NCI-H460 (cell line): ENCODE measurements at regions not wholly inside any gene's neighbourhood (a gene's known extent, or its start where the extent isn't known, plus 50 kb on each side); places are given as distances from the start of the nearest gene placed in this dataset.

Experiments used
- DNase-seq: peaks from one replicate; pipeline ENCODE4 v3.0.0-alpha.2; 2016; ENCODE audit warnings: low read depth; ENCODE audit errors: extremely low read depth

DNA sequence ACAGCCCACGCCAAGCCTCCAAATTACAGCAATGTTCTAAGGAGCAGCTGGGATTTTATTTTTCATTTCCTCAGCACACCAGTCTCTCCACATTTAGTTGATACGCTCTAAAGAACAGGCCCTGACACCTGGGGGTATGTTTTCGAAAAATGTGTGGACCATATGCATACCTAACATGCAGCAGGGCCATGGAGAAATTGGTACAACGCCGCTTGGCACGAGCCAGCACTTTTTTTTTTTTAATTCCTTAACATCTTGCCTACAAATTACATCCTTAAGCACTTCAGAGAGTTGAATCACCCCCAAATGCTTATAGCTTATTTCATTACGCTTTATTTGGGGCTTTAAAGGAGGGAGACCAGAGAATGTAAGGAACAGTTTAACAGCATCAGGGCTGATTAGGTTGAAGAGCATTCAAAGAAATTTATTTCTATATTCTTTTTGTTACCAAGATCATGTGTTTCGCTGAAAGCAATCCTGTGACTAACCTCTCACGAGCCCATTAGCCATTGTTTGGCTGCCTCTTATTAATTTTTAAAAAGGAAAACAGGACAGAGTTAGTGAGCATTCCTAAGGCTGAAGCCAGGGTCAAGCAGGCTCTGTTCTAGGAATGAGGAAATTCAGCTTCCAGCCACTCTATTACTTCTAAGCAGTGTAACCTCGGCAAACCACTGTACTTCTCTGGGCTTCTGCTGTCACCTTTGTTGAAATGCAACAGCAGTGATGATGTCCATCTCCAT is 173.8 kb downstream of the ACTL7B start:
- DNase-seq = no peak

DNA sequence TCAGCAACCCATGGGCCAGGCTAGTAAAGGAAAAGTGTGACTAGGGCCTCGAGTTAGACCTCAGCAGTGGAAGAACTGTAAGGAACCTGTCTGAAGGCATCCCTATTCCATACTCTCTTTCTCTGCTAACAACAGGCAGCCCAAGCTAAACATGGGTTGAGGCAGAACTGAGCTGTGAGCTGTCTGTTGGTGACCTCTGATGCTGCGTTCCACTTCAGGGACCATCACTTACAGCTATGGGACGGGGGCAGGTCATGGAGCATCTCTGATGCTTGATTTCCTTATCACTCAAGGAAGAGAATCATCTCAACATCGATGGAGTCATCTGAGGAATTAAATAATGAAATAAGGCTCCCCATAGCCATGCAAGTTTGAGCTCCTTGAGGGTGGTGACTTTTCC is 174.8 kb downstream of the ACTL7B start:
- DNase-seq = no peak

DNA sequence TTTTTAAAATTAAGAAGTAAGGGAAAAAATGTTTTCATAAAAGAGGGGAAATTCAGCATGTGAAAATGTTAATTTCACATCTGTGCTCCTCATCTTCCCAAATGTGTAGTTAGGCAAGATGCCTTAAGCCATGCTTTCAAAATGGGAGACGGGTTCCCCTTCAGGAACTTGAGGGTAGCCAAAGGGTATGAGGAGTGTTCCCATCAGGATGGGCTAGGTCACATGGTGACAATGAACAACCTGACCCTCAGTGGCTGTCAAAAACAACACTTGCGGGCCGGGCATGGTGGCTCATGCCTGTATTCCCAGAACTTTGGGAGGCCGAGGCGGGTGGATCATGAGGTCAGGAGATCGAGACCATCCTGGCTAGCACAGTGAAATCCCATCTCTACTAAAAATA is 178.0 kb downstream of the ACTL7B start:
- no peak for DNase-seq

DNA sequence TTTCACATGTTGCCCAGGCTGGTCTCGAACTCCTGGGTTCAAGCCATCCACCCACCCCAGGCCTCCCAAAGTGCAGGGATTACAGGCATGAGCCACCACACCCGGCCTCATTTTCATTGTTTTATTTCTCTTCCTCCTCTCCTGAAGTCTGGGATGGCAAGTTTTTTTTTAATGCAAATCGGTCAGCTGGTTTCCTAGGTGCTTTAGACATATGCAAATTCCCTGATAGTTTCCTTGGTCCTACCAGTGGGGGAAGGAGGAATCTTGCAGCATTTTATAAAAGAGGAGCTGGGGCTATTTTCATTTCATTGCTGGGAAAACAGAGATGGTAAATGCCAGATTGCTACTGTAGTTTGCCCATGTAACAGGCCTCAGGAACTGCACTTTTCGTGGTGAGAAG is 179.4 kb downstream of the ACTL7B start:
- DNase-seq = no peak

DNA sequence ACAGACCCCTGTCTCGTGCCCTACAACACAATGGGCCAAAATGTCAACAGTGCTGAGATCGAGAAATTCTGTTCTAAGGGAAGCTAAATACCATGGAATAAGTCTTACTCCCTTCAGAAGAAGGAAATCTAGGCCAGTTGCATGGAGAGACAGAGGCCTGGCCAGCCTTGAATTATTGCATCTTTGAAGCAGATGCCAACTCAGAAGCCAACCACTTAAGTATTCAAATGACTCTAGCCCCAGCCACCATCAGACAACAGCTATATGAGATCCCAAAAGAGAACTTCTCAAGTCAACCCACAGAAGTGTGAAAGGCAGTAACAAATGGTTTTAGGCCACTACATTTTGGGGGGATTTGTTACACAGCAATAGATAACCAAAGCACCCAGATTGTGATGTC is 180.1 kb downstream of the ACTL7B start:
- DNase-seq = no peak

DNA sequence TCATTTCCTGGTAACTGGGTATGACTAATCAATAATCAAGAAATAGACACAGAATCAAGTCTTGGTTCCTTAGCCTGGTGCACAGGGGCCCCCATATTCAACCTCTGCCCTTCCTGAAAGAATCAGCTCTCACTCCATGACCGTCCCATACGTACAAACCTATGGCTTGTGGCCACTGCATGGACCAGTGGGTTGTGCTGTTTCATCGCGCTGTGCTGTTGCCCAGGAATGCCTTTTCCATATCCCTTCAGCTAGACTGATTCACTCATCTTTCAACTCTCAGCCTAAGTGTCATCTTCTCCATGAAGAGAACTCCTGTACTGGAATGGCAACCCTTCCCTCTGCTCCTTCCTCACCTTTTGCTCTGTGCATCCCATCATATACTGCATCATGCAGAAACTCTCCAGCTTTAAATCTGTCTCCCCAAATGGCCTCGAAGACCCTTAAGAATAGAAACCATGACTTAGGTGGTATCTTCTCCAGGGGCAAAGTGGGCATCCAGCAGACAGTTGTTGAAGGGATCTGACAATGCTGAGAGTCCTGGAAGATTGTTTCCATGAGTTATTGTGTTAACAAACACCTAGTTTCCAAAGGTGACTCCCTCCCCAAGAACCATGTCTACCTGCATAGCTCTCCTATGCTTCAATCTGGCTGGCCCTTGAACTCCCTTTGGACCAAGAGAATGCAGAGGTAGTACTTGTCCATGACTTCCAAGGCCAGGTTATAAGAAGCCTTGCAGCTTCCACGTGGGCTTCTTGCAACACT is 180.8 kb downstream of the ACTL7B start:
- no peak for DNase-seq

DNA sequence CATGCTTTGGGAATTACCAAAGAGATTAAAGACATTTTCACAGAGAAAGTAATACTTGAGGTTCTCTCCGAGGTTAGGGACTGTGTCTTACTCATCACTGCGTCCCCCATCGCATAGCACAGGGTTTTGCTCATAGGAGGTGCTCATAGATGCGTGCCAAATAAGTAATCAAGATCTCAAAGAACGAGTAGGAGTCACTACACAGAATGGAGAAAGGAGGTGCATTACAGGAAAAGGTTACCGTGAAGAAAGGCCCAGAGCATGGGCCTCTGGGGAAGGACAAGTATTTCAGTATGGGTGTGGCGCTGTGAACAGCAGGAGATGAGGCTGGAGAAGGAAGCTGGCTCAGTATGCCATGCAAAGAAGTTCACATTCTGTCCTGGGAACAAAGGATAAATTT is 182.4 kb downstream of the ACTL7B start:
- DNase-seq = no peak

DNA sequence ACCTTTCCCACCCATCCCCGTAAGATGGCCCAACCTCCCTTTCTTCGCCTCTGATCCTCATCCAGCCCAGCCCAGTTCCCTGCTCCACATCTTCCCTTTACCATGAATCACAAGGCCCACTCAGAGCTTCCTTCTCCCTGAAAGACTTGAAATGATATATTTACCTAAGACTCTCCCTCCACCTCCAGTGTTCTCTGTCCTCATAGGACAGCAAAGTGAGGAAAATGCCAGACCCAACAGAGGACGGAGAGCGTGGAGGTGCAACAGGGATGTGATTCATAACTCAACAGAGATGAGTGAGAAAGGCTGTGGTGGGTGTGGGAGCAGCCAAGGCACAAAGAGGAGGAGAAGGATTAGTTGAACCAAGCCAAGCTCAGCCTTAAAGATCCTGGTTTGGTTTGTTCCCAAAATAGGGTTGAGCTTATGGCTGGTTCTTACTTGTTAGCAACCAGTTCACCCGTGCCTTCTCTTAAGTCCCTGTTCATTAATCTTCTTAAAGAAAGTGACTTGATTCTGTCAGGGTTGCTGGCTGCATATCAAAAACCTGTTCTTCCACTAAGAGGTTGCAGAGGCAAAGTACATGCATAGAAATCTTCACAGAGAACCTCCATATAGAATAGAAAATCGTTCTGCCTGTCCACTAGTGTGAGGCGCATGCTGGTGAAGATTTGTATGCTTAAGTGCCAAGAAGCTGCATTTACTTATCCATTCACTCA is 183.2 kb downstream of the ACTL7B start:
- DNase-seq = no peak

DNA sequence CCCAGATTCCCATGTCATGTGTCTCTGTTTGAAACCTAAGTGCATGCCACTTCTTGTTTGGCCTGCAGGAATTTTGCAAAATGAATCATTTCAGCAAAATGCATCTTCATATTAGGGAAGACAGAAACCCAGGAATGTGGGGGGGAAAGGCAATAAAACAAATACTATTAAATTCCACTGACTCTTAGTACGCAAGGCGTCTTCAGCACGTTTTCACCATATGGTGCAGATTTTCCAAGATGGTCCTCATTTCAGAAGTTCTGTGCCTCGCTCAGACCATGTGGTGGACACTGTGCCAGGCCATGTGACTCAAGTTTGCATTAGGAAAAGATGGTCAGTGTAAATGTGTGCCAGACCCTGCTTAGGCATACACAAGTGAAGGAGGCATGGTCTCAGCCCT is 184.0 kb downstream of the ACTL7B start:
- DNase-seq = no peak

DNA sequence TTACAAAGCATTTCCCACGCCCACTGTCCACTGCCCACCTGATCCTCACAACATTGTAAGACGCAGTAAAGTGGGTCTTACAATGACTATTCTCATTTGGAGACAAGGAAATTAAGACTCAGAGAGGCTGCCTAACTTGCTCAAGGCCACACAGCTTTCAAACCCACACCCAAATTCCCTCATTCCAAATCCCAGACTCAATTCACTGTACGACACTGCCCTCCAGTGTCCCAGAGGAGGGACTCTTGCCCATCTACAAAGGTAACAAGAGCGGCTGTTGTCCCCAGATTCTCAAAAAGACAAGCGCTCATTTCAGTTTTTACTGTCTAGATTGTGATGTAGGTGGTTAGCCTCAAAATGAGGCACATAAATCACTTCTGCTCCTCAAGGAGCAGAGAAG is 184.6 kb downstream of the ACTL7B start:
- DNase-seq = peak; percentile 6

DNA sequence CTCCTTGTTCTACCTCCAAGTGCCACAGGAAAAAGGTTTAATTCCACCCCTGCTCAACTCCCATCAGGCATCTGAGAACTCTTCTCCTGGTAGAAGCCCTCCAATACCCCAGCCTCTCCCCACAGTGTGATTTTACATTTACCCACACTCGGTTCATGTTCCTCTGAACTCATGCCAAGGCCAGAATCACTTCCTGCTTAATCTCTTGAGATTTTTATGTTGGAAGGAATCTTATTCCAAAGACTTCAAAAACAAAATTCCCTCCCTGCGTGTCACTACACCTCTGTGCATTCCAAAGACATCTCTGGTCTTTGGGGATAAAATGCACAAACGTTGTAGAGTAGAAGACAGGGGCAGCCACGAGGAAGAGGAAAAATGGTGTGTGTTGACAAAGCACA is 186.8 kb downstream of the ACTL7B start:
- no peak for DNase-seq

DNA sequence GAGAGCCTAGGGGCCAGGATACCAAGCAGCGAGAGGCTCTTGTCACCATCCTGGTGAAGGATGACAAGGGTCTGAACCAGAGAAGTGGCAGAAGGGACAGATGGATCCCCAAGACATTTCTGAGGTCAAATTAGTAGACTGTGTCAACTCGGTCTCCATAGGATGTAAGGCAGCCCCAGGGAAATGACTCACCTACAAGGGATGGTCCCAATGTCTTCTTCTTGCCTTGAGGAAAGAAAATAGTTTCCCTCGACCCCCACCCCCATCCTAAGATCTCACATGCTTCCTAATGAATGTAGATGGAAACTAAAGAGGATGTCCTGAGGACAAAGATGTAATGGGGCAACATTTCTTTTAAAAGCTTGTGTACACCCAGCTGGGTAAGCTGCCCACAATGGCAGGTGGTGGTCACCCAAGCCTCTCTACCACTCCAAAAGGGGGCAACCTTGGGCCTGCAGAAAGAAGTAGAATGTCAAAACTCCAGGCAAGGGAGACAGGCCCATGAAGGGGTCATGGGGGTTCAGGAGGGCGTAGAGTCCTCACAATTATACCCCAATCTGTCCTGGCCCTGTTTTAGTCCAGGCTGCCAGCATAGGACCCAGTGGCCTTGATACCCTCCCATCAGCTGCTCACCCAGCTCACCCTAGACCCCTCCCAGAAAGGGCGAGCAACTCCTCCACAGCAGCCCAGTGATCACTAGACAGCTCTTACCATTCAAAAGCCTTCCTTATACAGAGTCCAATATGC is 187.4 kb downstream of the ACTL7B start:
- DNase-seq = no peak

DNA sequence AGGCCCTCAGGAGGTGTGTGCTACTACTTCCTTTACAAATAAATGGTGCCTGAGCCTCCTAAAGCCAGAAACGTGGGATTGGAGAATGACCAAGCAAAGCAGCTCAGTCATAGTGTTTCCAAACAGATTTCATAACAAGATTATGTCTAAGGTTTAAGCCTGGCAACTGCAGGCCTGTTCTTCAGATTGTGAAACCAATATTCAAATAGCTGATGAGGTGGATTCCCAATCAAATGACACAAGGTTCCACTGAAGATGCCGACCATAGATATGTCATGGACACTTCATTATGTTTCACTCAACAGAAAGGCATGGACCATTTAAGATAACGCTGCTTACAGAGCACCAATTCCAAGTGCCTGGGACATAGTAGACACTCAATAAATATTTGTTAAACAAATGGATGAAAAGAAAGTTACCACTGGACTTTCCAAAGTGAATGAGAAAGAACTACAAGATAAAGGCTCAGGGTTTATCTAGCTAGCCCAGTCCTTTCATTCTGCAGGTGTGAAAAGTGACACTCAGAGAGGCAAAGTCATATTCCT is 189.5 kb downstream of the ACTL7B start:
- DNase-seq = no peak

DNA sequence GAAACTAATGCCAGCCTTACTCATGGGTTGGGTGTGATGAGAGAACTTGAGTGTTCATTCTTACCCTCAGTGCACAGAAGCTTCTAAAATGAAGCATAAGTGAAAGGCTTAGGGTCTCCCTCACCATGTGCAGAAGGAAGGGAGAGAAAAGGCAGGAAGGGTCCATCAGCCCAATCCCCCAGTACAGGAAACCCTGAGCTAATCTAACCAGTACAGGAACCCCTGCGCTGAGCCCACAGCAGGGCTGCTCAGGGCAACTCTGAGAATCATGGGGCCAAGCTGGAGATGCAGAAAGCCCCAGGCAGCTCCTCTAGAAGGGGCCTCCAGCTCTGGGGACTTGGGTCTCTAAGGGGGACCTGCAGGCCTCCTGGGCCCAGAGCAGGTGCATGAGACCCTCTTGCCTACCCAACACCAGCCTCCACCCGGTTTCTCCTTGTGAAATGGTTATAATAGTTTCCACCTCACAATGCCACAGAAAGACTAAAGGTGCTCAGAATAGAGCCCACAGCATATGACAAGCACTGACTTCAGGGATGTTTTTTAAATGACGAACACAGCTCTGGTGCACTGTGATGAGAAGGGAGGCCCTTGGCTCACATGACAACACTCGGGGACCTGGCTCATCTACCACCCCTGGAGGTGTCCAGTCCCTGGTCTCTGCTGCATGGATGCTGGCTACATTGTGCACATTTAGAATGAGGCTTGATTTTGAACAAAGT is 190.1 kb downstream of the ACTL7B start:
- no peak for DNase-seq

DNA sequence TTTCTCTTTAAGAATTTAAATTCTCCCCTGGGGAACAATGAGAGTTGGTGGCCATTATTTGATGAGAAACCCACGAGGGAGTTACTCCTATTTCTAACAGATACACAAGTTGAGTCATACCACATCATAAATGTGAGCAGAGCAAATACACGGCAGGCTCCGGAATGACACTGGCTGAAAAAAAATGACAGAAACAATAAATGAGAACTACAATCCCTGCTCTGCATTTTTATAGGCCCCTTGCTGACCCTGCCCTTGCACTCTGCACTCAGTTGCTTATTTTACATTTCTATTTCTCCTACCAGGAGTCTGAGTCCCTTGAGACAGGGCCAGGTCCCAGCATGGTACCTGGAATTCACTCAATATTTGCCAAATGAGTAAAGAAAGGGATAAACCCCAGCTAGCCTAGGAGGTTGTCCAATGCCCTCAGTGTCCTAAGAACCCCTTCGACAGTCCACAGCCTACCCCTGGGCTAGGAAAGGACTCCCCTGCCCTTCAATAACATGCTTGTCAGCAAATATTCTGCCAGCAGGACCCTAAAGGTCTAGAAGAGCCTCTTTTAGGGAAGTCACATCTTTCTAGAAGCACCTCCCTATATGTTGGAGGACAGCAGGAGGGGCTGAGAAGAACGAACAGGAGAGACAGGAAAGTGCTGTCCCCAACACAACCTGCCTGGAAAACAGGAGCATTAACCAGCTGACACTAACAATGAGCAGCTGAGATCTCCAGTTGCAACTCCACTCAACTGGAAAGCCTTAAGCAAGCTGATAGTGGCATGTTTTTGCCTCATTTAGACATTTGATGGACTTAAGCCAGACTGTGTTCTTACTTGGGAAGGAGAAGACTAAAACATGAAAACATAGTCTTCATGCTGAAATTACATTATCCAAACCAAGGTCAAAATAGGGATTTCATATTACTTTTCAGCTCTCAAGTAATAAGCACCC is 191.2 kb downstream of the ACTL7B start:
- no peak for DNase-seq

DNA sequence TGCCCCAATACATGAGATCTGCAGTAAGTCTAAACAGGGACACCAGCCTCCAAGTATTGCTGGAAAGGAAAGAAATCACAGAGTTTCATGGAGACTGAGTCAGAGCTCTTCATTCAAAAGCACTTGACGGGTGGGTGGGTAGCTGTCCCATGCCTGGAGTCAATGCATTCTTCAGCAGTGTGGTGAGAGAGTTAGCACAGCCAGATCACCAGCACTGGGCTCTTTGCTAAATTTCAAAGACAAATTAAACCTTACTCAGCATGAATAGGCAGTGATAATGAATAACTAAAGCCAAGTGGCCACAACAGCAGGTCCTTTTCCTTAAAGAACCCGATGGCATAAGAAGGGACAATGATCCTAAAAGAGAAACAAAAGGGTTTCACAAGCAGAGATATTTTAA is 192.4 kb downstream of the ACTL7B start:
- no peak for DNase-seq

DNA sequence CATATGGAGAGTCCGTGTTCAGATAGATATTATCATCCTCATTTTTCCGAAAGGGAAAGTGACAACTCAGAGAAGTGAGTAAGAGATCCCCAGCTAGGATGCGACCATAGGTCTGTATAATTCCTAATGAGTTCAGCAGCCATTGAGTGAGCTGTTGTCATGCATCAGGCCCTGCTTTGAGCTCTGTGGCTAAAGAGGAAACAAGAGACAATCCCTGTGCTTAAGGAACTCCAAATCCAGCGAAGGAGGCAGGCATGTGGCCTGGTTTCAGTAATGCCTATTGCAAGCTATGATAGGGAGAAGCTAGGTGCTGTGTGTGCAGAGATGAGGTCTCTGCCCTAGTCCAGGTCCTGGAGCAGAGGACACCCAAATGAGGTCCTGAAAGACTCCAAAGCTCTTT is 192.8 kb downstream of the ACTL7B start:
- DNase-seq = no peak

DNA sequence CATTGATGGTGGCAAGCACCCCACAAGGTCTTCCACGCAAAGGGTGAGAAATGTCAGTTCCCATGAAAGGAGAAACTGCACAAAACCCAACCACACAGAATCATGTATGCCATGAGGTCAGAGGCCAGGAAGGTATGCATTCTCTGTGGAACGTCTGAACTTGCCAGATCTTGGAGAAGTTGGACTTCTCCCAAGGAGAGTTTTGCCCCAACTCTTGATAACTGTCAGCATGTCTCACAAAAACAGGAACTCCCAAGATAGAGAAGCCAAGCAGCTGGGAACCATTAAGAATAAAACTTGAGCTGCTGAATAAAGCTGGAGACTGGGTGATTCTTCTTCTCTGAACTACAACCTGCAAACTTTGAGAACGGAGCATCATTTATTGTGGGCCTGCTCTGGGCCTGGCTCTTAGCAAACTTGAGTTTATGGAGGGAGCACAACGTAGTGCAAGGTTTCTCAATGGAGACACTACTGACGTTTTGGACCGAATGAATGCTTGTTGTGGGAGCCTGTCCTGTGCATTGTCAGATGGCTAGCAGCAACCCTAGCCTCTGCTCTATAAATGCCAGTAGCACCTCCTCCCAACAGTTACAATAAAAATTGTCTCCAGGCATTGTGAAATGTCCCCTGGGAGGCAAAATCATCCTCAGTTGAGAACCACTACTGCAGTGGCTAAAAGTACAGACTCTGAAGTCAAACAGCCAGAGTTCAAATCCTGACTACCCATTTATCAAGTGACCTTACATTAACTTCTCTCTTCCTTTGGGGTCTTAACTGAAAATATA is 193.5 kb downstream of the ACTL7B start:
- no peak for DNase-seq
